Loucy (cell line): ENCODE measurements at regions not wholly inside any gene's neighbourhood (a gene's known extent, or its start where the extent isn't known, plus 50 kb on each side); places are given as distances from the start of the nearest gene placed in this dataset.

Source experiments
- H2AFZ ChIP-seq: fragments of 200-600 bp; sonication (generic); 2 replicates; pipeline ENCODE4 v1.6.0; 2016; ENCODE audit warnings: antibody characterized with exemption, mild to moderate bottlenecking, low read length, moderate library complexity
- H3F3A ChIP-seq: fragments of 200-600 bp; 2 replicates; pipeline ENCODE4 v1.6.0; 2016; ENCODE audit warnings: antibody characterized with exemption, low read depth, mild to moderate bottlenecking
- H3K27me3 ChIP-seq: fragments of 200-600 bp; sonication (generic); 2 replicates; pipeline ENCODE4 v1.6.1; 2014; ENCODE audit warnings: low read length, mild to moderate bottlenecking; ENCODE audit not compliant: insufficient read depth, poor library complexity, severe bottlenecking
- H3K36me3 ChIP-seq: fragments of 200-600 bp; sonication (generic); 2 replicates; pipeline ENCODE4 v1.6.1; 2016; ENCODE audit warnings: low read length; ENCODE audit not compliant: insufficient read depth
- H3K4me1 ChIP-seq: fragments of 200-600 bp; sonication (generic); 2 replicates; pipeline ENCODE4 v1.5.1; 2014; ENCODE audit warnings: low read length, mild to moderate bottlenecking; ENCODE audit not compliant: insufficient read depth, poor library complexity, severe bottlenecking
- H3K4me2 ChIP-seq: fragments of 200-600 bp; sonication (generic); 2 replicates; pipeline ENCODE4 v1.6.0; 2014; ENCODE audit warnings: antibody characterized with exemption, low read length, low read depth, mild to moderate bottlenecking; ENCODE audit not compliant: poor library complexity, severe bottlenecking
- H3K4me3 ChIP-seq: fragments of 200-600 bp; sonication (generic); 2 replicates; pipeline ENCODE4 v1.5.1; 2014; ENCODE audit warnings: low read length, mild to moderate bottlenecking, mixed read lengths; ENCODE audit not compliant: poor library complexity, severe bottlenecking
- H3K79me2 ChIP-seq: fragments of 200-600 bp; sonication (generic); 2 replicates; pipeline ENCODE4 v1.6.1; 2014; ENCODE audit warnings: low read length; ENCODE audit not compliant: insufficient read depth
- H3K9ac ChIP-seq: fragments of 200-600 bp; sonication (generic); 2 replicates; pipeline ENCODE4 v1.6.0; 2014; ENCODE audit warnings: mild to moderate bottlenecking, low read depth, low read length, moderate library complexity; ENCODE audit not compliant: poor library complexity, severe bottlenecking
- H3K9me2 ChIP-seq: fragments of 200-600 bp; sonication (generic); replicated peaks from 2 replicates; pipeline ENCODE4 v1.6.1; 2016; ENCODE audit warnings: low read depth, low read length, mixed read lengths
- H3K9me3 ChIP-seq: fragments of 200-600 bp; sonication (generic); 2 replicates; pipeline ENCODE4 v1.6.1; 2014; ENCODE audit warnings: mild to moderate bottlenecking, antibody characterized with exemption, low read length, low read depth; ENCODE audit not compliant: insufficient read depth
- H4K20me1 ChIP-seq: fragments of 200-600 bp; sonication (generic); 2 replicates; pipeline ENCODE4 v1.6.0; 2014; ENCODE audit warnings: antibody characterized with exemption, low read length, mild to moderate bottlenecking; ENCODE audit not compliant: insufficient read depth, poor library complexity, severe bottlenecking
- EZH2phosphoT487 ChIP-seq: fragments of 200-600 bp; IDR thresholded peaks from 2 replicates; pipeline ENCODE4 v1.6.1; 2018; ENCODE audit warnings: antibody characterized with exemption, mild to moderate bottlenecking, moderate library complexity, borderline replicate concordance
- TF ChIP-seq, protein P1 (sequence below): fragments of 200-600 bp; sonication (generic); conservative IDR thresholded peaks from 2 replicates; pipeline ENCODE4 v1.5.1; 2014; ENCODE audit warnings: mild to moderate bottlenecking, antibody characterized with exemption, low read length

DNA sequence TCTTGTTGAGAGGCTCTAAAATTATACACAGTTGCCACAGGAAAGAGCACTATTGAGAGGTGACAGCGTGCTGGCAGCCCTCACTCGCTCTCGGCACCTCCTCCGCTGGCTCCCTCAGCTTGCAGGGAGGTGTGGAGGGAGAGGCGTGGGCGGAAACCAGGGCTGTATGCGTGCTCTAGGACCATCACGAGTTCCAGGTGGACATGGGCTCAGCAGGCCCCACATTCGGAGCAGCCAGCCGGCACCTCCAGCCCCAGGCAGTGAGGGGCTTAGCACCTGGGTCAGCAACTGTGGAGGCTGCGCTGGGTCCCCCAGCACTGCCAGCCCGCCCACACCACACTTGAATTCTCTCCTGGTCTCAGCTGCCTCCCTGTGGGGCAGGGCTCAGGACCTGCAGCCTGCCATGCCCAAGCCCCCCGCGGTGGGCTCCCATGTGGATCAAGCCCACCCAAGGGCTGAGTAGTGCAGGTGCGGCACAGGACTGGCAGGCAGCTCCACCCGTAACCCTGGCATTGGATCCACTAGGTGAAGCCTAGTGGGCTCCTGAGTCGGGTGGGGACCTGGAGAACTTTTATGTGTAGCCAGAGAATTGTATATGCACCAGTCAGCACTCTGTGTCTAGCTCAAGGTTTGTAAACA is 460.6 kb upstream of the ALCAM start:
- no peak overlapping the region for H3K4me3 ChIP-seq
- no peaks in the 10 kb centered on the region for H3F3A ChIP-seq
- H3K36me3 ChIP-seq = no peaks in the 10 kb centered on the region
- H2AFZ ChIP-seq = no peak overlapping the region
- no peak overlapping the region for H3K4me2 ChIP-seq
- H4K20me1 ChIP-seq = no peaks in the 10 kb centered on the region
- H3K9me3 ChIP-seq = peaks cover 2% of the 10 kb centered on the region; the same call in 1 of the 2 replicates
- no peaks in the 10 kb centered on the region for H3K79me2 ChIP-seq
- no peak overlapping the region for H3K9ac ChIP-seq
- TF ChIP-seq, protein P1, sequence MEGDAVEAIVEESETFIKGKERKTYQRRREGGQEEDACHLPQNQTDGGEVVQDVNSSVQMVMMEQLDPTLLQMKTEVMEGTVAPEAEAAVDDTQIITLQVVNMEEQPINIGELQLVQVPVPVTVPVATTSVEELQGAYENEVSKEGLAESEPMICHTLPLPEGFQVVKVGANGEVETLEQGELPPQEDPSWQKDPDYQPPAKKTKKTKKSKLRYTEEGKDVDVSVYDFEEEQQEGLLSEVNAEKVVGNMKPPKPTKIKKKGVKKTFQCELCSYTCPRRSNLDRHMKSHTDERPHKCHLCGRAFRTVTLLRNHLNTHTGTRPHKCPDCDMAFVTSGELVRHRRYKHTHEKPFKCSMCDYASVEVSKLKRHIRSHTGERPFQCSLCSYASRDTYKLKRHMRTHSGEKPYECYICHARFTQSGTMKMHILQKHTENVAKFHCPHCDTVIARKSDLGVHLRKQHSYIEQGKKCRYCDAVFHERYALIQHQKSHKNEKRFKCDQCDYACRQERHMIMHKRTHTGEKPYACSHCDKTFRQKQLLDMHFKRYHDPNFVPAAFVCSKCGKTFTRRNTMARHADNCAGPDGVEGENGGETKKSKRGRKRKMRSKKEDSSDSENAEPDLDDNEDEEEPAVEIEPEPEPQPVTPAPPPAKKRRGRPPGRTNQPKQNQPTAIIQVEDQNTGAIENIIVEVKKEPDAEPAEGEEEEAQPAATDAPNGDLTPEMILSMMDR = no peak
- no peak for TF ChIP-seq EZH2phosphoT487
- no peaks in the 10 kb centered on the region for H3K9me2 ChIP-seq
- no peaks in the 10 kb centered on the region for H3K4me1 ChIP-seq
- no peaks in the 10 kb centered on the region for H3K27me3 ChIP-seq

DNA sequence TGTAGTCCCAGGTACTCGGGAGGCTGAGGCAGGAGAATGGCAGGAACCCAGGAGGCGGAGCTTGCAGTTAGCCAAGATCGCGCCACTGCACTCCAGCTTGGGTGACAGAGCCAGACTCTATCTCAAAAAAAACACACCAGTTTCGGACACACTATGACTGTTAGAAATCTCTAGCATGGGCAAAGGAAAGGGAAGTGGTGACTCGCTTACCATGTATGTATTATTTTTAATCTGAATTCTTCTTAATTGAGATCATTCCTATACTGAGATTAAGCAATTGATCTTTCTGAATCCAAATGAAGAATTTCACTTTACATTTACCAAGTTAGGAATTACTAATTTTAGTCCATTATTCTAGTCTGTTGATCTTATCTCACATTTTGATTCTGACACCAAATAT is 459.2 kb upstream of the ALCAM start:
- no peaks in the 10 kb centered on the region for H3K4me1 ChIP-seq
- H3K4me3 ChIP-seq = no peak overlapping the region
- no peaks in the 10 kb centered on the region for H3K27me3 ChIP-seq
- H3F3A ChIP-seq = no peaks in the 10 kb centered on the region
- H3K9me2 ChIP-seq = no peaks in the 10 kb centered on the region
- H4K20me1 ChIP-seq = no peaks in the 10 kb centered on the region
- no peak for TF ChIP-seq EZH2phosphoT487
- TF ChIP-seq, protein P1 = no peak
- peaks cover 2% of the 10 kb centered on the region; the same call in 1 of the 2 replicates for H3K9me3 ChIP-seq
- no peak overlapping the region for H3K4me2 ChIP-seq
- H3K9ac ChIP-seq = no peak overlapping the region
- no peaks in the 10 kb centered on the region for H3K36me3 ChIP-seq
- H2AFZ ChIP-seq = no peak overlapping the region
- no peaks in the 10 kb centered on the region for H3K79me2 ChIP-seq

DNA sequence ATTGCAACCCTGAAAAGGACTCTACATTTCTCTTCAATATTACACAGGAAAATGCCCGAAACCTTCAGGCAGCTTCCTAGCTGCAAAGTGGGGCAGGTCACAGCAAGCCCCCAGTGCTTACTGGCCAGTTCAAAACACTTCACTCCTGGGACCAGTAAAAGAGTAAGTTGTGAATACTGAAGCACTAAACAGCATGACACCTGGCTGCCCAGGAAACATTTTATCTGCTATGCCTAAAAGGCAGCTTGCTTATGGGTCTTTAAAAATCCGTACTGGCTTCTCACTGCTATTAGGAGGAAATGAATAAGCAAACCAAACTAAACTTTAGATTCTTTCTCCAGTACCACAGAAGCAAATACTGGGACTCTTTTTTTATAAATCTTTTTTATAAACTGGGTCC is 457.9 kb upstream of the ALCAM start:
- H3K4me3 ChIP-seq = no peak overlapping the region
- no peaks in the 10 kb centered on the region for H3F3A ChIP-seq
- no peaks in the 10 kb centered on the region for H3K27me3 ChIP-seq
- H3K9ac ChIP-seq = no peak overlapping the region
- no peaks in the 10 kb centered on the region for H4K20me1 ChIP-seq
- H2AFZ ChIP-seq = no peak overlapping the region
- TF ChIP-seq, protein P1 = no peak
- TF ChIP-seq EZH2phosphoT487 = no peak
- H3K9me2 ChIP-seq = no peaks in the 10 kb centered on the region
- H3K79me2 ChIP-seq = no peaks in the 10 kb centered on the region
- no peaks in the 10 kb centered on the region for H3K4me1 ChIP-seq
- no peaks in the 10 kb centered on the region for H3K36me3 ChIP-seq
- no peaks in the 10 kb centered on the region; the same call in 1 of the 2 replicates for H3K9me3 ChIP-seq
- no peak overlapping the region for H3K4me2 ChIP-seq
